GM10248 (cell line): ENCODE measurements at regions not wholly inside any gene's neighbourhood (a gene's known extent, or its start where the extent isn't known, plus 50 kb on each side); places are given as distances from the start of the nearest gene placed in this dataset.

ENCODE experiments used
- CTCF ChIA-PET: fragments of 300-600 bp; sonication (Branson Sonifier 250); formaldehyde crosslinking; extraction: SDS; loops from one replicate; lab custom pipeline; 2021; ENCODE audit warnings: antibody characterized with exemption; lab: Yijun Ruan, JAX
- POLR2A ChIA-PET: fragments of 350-650 bp; sonication (Branson Sonifier 250); formaldehyde crosslinking; extraction: SDS; loops from one replicate; lab custom pipeline; 2020; ENCODE audit warnings: antibody characterized with exemption; lab: Yijun Ruan, JAX
- DNase-seq: peaks from one replicate; pipeline ENCODE4 v3.0.0; 2012; ENCODE audit errors: extremely low spot score
- CTCF ChIP-seq: IDR thresholded peaks from 2 replicates; pipeline ENCODE4 v1.5.1; 2012; ENCODE audit warnings: mild to moderate bottlenecking, low read depth; ENCODE audit errors: extremely low read depth, missing control alignments, control extremely low read depth

- no peak for DNase-seq
- TF ChIP-seq CTCF = no peak
- CTCF ChIA-PET = interaction anchor here (1.8 kb wide), 1 partner anchor 10 kb away, joined by 4 read pairs; no protein-coding TSS in a partner anchor
- POLR2A ChIA-PET = no interaction called here
Measured at GRCh38 chr4:58561170-58561569, 1451.0 kb upstream of the IGFBP7 start.

GRCh38 chr4:58560736-58561135 is 1450.6 kb upstream of the IGFBP7 start:
- no peak for TF ChIP-seq CTCF
- ChIA-PET CTCF (no interaction called here), POLR2A (no interaction called here)
- DNase-seq = no peak

DNA sequence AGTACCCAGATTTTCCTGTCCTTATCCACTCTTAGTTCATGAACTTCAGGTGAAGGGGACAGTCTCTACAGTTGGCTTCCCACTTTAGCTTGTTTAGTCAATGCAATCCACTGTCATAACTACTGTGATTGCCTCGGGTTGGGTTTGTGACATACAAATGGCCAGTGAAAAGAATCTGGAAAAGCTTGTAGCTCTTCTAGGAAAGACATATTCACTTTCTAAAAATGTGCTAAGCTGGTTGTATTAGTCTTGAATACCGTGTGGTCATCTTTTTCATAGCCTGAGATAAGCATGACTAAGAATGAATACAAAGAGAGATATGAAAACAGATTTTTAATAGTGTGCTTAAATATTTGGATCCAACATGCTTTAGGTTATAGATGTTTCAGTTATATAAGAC is 1443.5 kb upstream of the IGFBP7 start:
- CTCF ChIA-PET = no interaction called here
- POLR2A ChIA-PET = no interaction called here
- TF ChIP-seq CTCF = no peak
- no peak for DNase-seq

GRCh38 chr4:58553031-58553430 is 1442.8 kb upstream of the IGFBP7 start:
- CTCF ChIA-PET = no interaction called here
- no peak for TF ChIP-seq CTCF
- POLR2A ChIA-PET = no interaction called here
- no peak for DNase-seq

DNA sequence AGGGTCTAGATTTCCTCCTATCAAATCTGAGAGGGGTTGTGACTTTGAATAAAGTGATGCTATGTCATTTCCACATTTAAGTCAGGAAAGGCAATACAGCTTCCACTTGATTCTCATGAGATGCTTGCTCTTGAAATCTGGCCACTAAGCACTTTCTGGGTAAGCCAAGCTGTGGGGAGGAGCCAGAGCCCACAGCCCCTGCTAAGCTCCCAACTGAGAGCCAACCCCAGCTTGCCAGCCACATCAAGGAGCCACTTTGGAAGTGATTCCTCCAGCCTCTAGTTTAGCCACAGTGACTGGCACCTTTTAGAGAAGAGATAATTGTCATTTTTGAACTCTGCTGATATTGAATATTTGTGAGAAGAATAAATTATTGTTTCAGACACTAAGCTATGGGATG is 1441.5 kb upstream of the IGFBP7 start:
- CTCF ChIA-PET = interaction anchor here (1.9 kb wide), 1 partner anchor 10 kb away, joined by 4 read pairs; no protein-coding TSS in a partner anchor
- POLR2A ChIA-PET = no interaction called here
- no peak for TF ChIP-seq CTCF
- DNase-seq = no peak

GRCh38 chr4:58543465-58543864 is 1433.3 kb upstream of the IGFBP7 start:
- ChIA-PET CTCF (interaction anchor here (0.9 kb wide), 1 partner anchor 16 kb away, joined by 3 read pairs; no protein-coding TSS in a partner anchor), POLR2A (no interaction called here)
- DNase-seq = no peak
- no peak for TF ChIP-seq CTCF

DNA sequence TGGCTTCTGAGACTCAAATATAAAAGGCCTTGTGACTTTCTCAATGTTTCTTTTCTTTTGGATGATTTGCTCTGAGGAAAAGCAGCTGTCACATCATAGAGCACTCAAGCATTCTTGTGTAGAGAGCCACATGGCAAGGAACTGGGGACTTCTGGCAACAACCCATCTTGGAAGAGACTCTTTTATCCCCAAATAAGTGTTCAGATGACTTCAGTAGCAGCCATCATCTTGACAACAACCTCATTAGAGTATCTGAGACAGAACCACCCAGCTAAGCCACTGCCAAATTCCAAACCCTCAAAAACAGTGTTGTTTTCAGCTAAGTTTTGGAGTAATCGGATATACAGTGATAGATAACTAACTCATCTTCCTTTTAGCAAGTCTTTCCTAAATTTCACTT is 1431.7 kb upstream of the IGFBP7 start:
- CTCF ChIA-PET = no interaction called here
- DNase-seq = no peak
- POLR2A ChIA-PET = no interaction called here
- no peak for TF ChIP-seq CTCF
